Fibroblast of the aortic adventitia (primary cell): ENCODE measurements at regions not wholly inside any gene's neighbourhood (a gene's known extent, or its start where the extent isn't known, plus 50 kb on each side); places are given as distances from the start of the nearest gene placed in this dataset.
A peak's percentile ranks its signal among the peaks of the same experiment; 100 is the strongest.
"Not testable (repeated sequence)": the region's sequence is repeated elsewhere in the genome, so short reads cannot be mapped to it uniquely, and the experiment has no call there.

ENCODE experiments used
- DNase-seq: peaks from one replicate; pipeline ENCODE4 v3.0.0-alpha.2; 2010; ENCODE audit warnings: low read depth
- H3K4me3 ChIP-seq: 2 replicates; pipeline ENCODE4 v1.5.1; 2011; ENCODE audit warnings: low read depth, mild to moderate bottlenecking, control low read depth, low read length, moderate library complexity
- TF ChIP-seq, protein P1 (sequence below): IDR thresholded peaks from 2 replicates; pipeline ENCODE4 v1.5.1; 2011; ENCODE audit warnings: mild to moderate bottlenecking, low read length, control low read depth, inconsistent platforms; ENCODE audit not compliant: insufficient read depth

DNA sequence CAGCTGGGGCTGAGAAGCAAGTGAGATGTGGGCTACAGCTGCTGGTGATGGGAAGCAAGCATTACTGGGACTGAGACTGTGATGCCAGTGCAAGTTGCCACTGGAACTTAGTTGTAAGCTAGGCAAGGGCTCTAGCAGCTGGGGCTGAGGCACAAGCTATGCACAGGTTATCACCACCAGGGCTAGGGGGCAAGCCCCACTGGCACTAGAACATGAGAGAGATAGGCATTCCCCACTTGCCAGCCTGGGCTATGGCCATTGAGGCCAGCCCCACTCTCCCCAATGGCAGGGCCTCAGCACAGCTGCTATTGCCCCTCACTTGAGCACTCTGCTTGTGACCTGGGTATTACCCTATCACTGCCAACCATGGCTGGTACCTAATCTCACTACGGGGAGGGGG is 130.8 kb upstream of the SMIM31 start:
- TF ChIP-seq, protein P1, sequence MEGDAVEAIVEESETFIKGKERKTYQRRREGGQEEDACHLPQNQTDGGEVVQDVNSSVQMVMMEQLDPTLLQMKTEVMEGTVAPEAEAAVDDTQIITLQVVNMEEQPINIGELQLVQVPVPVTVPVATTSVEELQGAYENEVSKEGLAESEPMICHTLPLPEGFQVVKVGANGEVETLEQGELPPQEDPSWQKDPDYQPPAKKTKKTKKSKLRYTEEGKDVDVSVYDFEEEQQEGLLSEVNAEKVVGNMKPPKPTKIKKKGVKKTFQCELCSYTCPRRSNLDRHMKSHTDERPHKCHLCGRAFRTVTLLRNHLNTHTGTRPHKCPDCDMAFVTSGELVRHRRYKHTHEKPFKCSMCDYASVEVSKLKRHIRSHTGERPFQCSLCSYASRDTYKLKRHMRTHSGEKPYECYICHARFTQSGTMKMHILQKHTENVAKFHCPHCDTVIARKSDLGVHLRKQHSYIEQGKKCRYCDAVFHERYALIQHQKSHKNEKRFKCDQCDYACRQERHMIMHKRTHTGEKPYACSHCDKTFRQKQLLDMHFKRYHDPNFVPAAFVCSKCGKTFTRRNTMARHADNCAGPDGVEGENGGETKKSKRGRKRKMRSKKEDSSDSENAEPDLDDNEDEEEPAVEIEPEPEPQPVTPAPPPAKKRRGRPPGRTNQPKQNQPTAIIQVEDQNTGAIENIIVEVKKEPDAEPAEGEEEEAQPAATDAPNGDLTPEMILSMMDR: no peak
- DNase-seq: no peak
- H3K4me3 ChIP-seq: no peak overlapping the region

- TF ChIP-seq, protein P1: no peak
- H3K4me3 ChIP-seq: no peak overlapping the region
- DNase-seq: no peak
Measured at GRCh38 chr4:164639001-164639400, 114.9 kb upstream of the SMIM31 start.

DNA sequence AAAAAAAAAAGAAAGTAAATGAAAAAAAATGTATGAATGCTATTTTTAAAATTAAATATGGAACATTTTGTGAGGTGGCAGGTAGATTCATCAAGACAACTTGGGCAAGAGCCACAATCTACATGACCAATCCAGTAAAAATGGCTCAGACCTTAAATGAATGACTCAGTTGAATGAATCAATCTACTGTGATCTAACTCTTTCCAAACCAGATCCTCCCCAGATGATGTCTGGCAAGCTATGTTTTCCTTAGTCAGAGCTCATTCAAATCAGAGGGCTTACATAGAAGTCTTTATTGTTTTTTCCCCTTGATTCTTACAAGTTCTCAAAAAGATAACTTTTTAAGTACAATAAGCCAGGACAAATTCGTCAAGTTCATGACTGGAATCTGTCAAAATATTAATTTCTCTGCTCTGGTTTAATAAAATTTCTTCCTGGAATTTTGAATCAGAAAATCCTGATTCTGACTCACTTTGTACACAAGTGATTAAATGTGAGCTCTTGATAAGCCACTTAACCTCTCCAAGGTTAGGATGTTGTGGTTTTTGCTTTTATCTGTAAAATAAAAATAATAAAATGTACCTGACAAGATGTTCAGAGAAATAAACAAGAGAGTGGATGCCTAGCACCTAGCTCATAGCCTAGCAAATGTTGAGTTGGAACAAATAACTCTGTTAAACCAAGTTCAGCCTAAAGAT is 105.6 kb upstream of the SMIM31 start:
- TF ChIP-seq, protein P1: no peak
- no peak overlapping the region for H3K4me3 ChIP-seq
- peak; percentile 55 for DNase-seq

- TF ChIP-seq, protein P1: no peak
Measured at GRCh38 chr4:164648849-164649212, 105.1 kb upstream of the SMIM31 start.

GRCh38 chr4:164659765-164660164 is 94.2 kb upstream of the SMIM31 start:
- no peak for DNase-seq
- TF ChIP-seq, protein P1: no peak
- no peak overlapping the region for H3K4me3 ChIP-seq

More at GRCh38 chr4:164648849-164649212, 105.1 kb upstream of the SMIM31 start:
- DNase-seq: no peak
- no peak overlapping the region for H3K4me3 ChIP-seq

GRCh38 chr4:164676152-164676551 is 77.8 kb upstream of the SMIM31 start:
- not testable (repeated sequence) for H3K4me3 ChIP-seq, DNase-seq

GRCh38 chr4:164683040-164683439 is 70.9 kb upstream of the SMIM31 start:
- no peak for DNase-seq
- TF ChIP-seq, protein P1: no peak
- no peak overlapping the region for H3K4me3 ChIP-seq
